ENCODE measurements at regions not wholly inside any gene's neighbourhood (a gene's known extent, or its start where the extent isn't known, plus 50 kb on each side); places are given as distances from the start of the nearest gene placed in this dataset.

DNA sequence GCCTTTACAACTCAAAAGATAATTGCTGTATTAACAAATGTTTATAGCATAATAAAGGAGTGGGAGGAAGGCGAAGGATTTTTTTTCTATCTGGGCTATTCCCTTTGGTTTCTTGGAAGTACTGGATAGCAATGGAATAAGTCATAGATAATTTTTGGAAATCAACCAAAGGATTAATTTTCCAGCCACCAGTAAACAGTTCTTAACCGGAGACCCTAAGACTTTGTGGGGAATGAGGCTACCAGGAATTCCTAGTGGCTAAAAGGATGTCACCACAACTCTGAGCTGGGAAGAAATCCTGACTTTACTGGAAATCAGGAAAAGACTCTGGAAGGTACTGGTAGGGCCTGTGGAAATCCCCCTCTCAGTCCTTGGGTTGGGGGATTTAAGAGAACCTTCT is 138.4 kb upstream of the RARB start:
- TF ChIP-seq TAF1 (IDR thresholded peaks at IDR 0.05; ENCODE audit: low read depth, low read length) (no peak), JUND (IDR thresholded peaks at IDR 0.05; ENCODE audit: low read length) (no peak), BRCA1 (IDR thresholded peaks at IDR 0.05; ENCODE audit: low read depth, low read length) (no peak), SP2 (IDR thresholded peaks at IDR 0.05; ENCODE audit: low read length) (no peak), SRF (IDR thresholded peaks at IDR 0.05; ENCODE audit: low read depth, low read length) (no peak)
- TF ChIP-seq, protein P1, sequence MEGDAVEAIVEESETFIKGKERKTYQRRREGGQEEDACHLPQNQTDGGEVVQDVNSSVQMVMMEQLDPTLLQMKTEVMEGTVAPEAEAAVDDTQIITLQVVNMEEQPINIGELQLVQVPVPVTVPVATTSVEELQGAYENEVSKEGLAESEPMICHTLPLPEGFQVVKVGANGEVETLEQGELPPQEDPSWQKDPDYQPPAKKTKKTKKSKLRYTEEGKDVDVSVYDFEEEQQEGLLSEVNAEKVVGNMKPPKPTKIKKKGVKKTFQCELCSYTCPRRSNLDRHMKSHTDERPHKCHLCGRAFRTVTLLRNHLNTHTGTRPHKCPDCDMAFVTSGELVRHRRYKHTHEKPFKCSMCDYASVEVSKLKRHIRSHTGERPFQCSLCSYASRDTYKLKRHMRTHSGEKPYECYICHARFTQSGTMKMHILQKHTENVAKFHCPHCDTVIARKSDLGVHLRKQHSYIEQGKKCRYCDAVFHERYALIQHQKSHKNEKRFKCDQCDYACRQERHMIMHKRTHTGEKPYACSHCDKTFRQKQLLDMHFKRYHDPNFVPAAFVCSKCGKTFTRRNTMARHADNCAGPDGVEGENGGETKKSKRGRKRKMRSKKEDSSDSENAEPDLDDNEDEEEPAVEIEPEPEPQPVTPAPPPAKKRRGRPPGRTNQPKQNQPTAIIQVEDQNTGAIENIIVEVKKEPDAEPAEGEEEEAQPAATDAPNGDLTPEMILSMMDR (IDR thresholded peaks at IDR 0.05; ENCODE audit: control extremely low read depth in 1 of 3, insufficient read depth in 1 of 3, low read depth in 1 of 3, low read length in 3 of 3): no peak

Data from H1 (cell line).